ENCODE measurements at regions not wholly inside any gene's neighbourhood (a gene's known extent, or its start where the extent isn't known, plus 50 kb on each side); places are given as distances from the start of the nearest gene placed in this dataset.

DNA sequence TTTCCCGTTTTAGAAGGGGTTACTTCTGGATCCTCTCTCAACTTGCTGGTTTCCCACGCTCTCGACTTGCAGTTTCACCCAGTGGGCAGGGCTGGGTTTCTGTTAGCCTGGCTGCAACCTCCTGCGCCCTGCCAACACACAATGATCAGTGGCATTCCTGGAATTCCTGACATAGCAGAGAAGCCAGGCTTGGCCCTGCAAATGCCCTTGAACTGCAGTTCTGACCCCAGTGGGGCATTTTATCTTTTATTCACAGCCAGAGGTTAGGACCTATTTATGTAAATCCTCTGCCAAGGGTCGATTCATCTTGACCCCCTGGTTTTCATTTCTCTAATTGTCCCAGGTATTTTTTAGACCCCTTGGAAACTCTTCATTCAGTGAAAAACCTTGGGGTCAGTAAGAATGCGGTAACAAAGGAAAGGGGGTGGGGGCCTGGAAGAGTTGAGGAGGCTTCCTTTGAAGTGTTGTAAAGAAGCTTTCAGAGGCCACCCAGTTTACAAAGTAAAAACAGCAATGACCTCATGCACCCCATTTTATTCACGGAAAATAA lies 217.6 kb downstream of the ZNF674 start (continued):
- TF ChIP-seq ZSCAN5A (CRISPR knock-in tag; IDR thresholded peaks at IDR 0.05; ENCODE audit: borderline replicate concordance) (no peak), IKZF5 (CRISPR knock-in tag; IDR thresholded peaks at IDR 0.05) (peak; percentile 61), ZNF619 (CRISPR knock-in tag; IDR thresholded peaks at IDR 0.05) (no peak), MTF2 (CRISPR knock-in tag; IDR thresholded peaks at IDR 0.05; ENCODE audit: borderline replicate concordance) (no peak), FOXJ3 (CRISPR knock-in tag; IDR thresholded peaks at IDR 0.05; ENCODE audit: borderline replicate concordance) (peak; percentile 30; the same call in 1 of the 2 replicates), ZNF709 (CRISPR knock-in tag; IDR thresholded peaks at IDR 0.05) (no peak), ZNF879 (CRISPR knock-in tag; IDR thresholded peaks at IDR 0.05) (no peak), KDM5A (IDR thresholded peaks at IDR 0.05; ENCODE audit: borderline replicate concordance, low read length) (no peak), MXI1 (IDR thresholded peaks at IDR 0.05; ENCODE audit: borderline replicate concordance, low read depth, low read length) (no peak; the same call in 2 of the 3 replicates), PHB2 (IDR thresholded peaks at IDR 0.05; ENCODE audit: partially characterized antibody) (no peak), TEAD2 (CRISPR knock-in tag; IDR thresholded peaks at IDR 0.05) (peak; percentile 76; the same call in 1 of the 2 replicates), NFYB (CRISPR knock-in tag; IDR thresholded peaks at IDR 0.05) (no peak), SP140L (CRISPR knock-in tag; IDR thresholded peaks at IDR 0.05; ENCODE audit: borderline replicate concordance) (no peak), ZNF891 (CRISPR knock-in tag; IDR thresholded peaks at IDR 0.05) (no peak), HOXA7 (CRISPR knock-in tag; IDR thresholded peaks at IDR 0.05) (no peak), ZNF331 (CRISPR knock-in tag; IDR thresholded peaks at IDR 0.05) (peak; percentile 49; the same call in 1 of the 2 replicates), IRX3 (CRISPR knock-in tag; IDR thresholded peaks at IDR 0.05; ENCODE audit: borderline replicate concordance, low read depth) (no peak), ZNF101 (CRISPR knock-in tag; IDR thresholded peaks at IDR 0.05; ENCODE audit: borderline replicate concordance, low read depth) (no peak), YY1 (IDR thresholded peaks at IDR 0.05; ENCODE audit: insufficient read depth, insufficient replicate concordance, low read depth, low read length) (no peak), CENPT (CRISPR knock-in tag; IDR thresholded peaks at IDR 0.05; ENCODE audit: low read depth) (no peak)
- TF ChIP-seq, protein P1, sequence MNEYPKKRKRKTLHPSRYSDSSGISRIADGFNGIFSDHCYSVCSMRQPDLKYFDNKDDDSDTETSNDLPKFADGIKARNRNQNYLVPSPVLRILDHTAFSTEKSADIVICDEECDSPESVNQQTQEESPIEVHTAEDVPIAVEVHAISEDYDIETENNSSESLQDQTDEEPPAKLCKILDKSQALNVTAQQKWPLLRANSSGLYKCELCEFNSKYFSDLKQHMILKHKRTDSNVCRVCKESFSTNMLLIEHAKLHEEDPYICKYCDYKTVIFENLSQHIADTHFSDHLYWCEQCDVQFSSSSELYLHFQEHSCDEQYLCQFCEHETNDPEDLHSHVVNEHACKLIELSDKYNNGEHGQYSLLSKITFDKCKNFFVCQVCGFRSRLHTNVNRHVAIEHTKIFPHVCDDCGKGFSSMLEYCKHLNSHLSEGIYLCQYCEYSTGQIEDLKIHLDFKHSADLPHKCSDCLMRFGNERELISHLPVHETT (CRISPR knock-in tag; conservative IDR thresholded peaks at IDR 0.05), result no peak
- TF ChIP-seq, protein P2, sequence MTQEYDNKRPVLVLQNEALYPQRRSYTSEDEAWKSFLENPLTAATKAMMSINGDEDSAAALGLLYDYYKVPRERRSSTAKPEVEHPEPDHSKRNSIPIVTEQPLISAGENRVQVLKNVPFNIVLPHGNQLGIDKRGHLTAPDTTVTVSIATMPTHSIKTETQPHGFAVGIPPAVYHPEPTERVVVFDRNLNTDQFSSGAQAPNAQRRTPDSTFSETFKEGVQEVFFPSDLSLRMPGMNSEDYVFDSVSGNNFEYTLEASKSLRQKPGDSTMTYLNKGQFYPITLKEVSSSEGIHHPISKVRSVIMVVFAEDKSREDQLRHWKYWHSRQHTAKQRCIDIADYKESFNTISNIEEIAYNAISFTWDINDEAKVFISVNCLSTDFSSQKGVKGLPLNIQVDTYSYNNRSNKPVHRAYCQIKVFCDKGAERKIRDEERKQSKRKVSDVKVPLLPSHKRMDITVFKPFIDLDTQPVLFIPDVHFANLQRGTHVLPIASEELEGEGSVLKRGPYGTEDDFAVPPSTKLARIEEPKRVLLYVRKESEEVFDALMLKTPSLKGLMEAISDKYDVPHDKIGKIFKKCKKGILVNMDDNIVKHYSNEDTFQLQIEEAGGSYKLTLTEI (CRISPR knock-in tag; conservative IDR thresholded peaks at IDR 0.05), result no peak
- TF ChIP-seq, protein P3, sequence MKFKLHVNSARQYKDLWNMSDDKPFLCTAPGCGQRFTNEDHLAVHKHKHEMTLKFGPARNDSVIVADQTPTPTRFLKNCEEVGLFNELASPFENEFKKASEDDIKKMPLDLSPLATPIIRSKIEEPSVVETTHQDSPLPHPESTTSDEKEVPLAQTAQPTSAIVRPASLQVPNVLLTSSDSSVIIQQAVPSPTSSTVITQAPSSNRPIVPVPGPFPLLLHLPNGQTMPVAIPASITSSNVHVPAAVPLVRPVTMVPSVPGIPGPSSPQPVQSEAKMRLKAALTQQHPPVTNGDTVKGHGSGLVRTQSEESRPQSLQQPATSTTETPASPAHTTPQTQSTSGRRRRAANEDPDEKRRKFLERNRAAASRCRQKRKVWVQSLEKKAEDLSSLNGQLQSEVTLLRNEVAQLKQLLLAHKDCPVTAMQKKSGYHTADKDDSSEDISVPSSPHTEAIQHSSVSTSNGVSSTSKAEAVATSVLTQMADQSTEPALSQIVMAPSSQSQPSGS (CRISPR knock-in tag; IDR thresholded peaks at IDR 0.05), result no peak
